Aorta (tissue), 5 donors: ENCODE measurements at regions not wholly inside any gene's neighbourhood (a gene's known extent, or its start where the extent isn't known, plus 50 kb on each side); places are given as distances from the start of the nearest gene placed in this dataset.

Experiments used
- ATAC-seq: fragments of 200-7000 bp; cut with Tn5 transposase; one replicate; pipeline ENCODE4 v1.9.1; 2022; ENCODE audit warnings: moderate library complexity; ENCODE audit not compliant: low FRiP score
- DNase-seq, 2 donors: peaks; one replicate each; pipeline ENCODE4 v3.0.0-alpha.2; 2020
- H3K27ac ChIP-seq, 2 donors: one replicate each; pipeline ENCODE4 v1.5.1; 2013; ENCODE audit warnings: low read length in 2 of 2, mild to moderate bottlenecking in 2 of 2, moderate library complexity in 2 of 2, control low read depth in 1 of 2, inconsistent platforms in 1 of 2, low read depth in 1 of 2
- H3K27me3 ChIP-seq, 2 donors: one replicate each; pipeline ENCODE4 v1.6.1; 2013; ENCODE audit warnings: control low read depth in 1 of 2, low read length in 1 of 2, mild to moderate bottlenecking in 1 of 2, moderate library complexity in 1 of 2; ENCODE audit not compliant: insufficient read depth in 2 of 2, control insufficient read depth in 1 of 2
- H3K36me3 ChIP-seq, 2 donors: one replicate each; pipeline ENCODE4 v1.6.1; 2013; ENCODE audit warnings: control low read depth in 1 of 2, low read length in 1 of 2, mild to moderate bottlenecking in 1 of 2; ENCODE audit not compliant: insufficient read depth in 2 of 2, control insufficient read depth in 1 of 2
- H3K4me1 ChIP-seq, 2 donors: one replicate each; pipeline ENCODE4 v1.6.1; 2013; ENCODE audit warnings: low read length in 2 of 2, control low read depth in 1 of 2, mild to moderate bottlenecking in 1 of 2, moderate library complexity in 1 of 2; ENCODE audit not compliant: insufficient read depth in 2 of 2, control insufficient read depth in 1 of 2
- H3K4me3 ChIP-seq, 2 donors: one replicate each; pipeline ENCODE4 v1.5.1; 2013; ENCODE audit warnings: low read length in 2 of 2, control low read depth in 1 of 2, mild to moderate bottlenecking in 1 of 2
- H3K9me3 ChIP-seq: one replicate; pipeline ENCODE4 v1.6.1; 2013; ENCODE audit warnings: mild to moderate bottlenecking, low read length; ENCODE audit not compliant: control insufficient read depth
- WGBS, 2 donors: extraction: QIAGEN DNeasy Blood & Tissue Kit; methylation state at CpG; one replicate each; pipeline ENCODE4 v1.1.7; 2013; 5-methylcytosine and 5-hydroxymethylcytosine counted together
- intact Hi-C, 2 donors: fragments of 100-400 bp; cut with DNase I; formaldehyde crosslinking; loops; one replicate each; pipeline versions ENCODE4 v1.14.2 to v1.15.0; 2022
- donor health status: healthy with polysubstance abuse.
- donor health status: Bipolar disorder and iron deficiency.
- donor health status: DM: no; HTN: no; CAD: no.
- donor health status: DM: no; HTN: no; CAD: no.
- donor health status: DM: yes; HTN: yes; CAD: no.

- WGBS, 2 donors = 68 to 69% methylated on average over 3 of the region's 3 CpGs
- intact Hi-C loops = no loop called here
- no peaks in the 10 kb centered on the region for H3K4me1 ChIP-seq
- DNase-seq = no peak
- no peak for ATAC-seq
- no peak overlapping the region for H3K27ac ChIP-seq
- H3K36me3 ChIP-seq = no peaks in the 10 kb centered on the region
- H3K9me3 ChIP-seq = no peaks in the 10 kb centered on the region
- H3K4me3 ChIP-seq = no peak overlapping the region
- H3K27me3 ChIP-seq = peaks cover 0 to 2% of the 10 kb centered on the region in 2 donors
Observed at GRCh38 chr1:204803607-204804006, 67.1 kb upstream of the NFASC start.

GRCh38 chr1:204806943-204807687, 63.5 kb upstream of the NFASC start:
- no peak overlapping the region for H3K4me3 ChIP-seq
- no peak overlapping the region for H3K27ac ChIP-seq
- ATAC-seq (peak; percentile 90), DNase-seq (peak; percentile 84 to 92)
- H3K4me1 ChIP-seq = no peaks in the 10 kb centered on the region
- intact Hi-C loops = loop anchor here (2.0 to 5.0 kb wide), 3 partner anchors 135 to 240 kb away; no protein-coding TSS in a partner anchor
- no peaks in the 10 kb centered on the region for H3K9me3 ChIP-seq
- peaks cover 0 to 2% of the 10 kb centered on the region in 2 donors for H3K27me3 ChIP-seq
- WGBS, 2 donors = 5% methylated on average over 23 of the region's 23 CpGs
- no peaks in the 10 kb centered on the region for H3K36me3 ChIP-seq

- H3K27me3 ChIP-seq = no peaks in the 10 kb centered on the region
- H3K36me3 ChIP-seq = no peaks in the 10 kb centered on the region
- 92% methylated on average over 1 of the region's 1 CpG for WGBS, 2 donors
- H3K4me1 ChIP-seq = no peaks in the 10 kb centered on the region
- no peaks in the 10 kb centered on the region for H3K9me3 ChIP-seq
- H3K4me3 ChIP-seq = no peak overlapping the region
- DNase-seq (no peak), ATAC-seq (no peak)
- H3K27ac ChIP-seq = no peak overlapping the region
- intact Hi-C loops = loop anchor here (2.0 to 5.0 kb wide), 3 partner anchors 131 to 242 kb away; no protein-coding TSS in a partner anchor
Observed at GRCh38 chr1:204809488-204809887, 61.2 kb upstream of the NFASC start.

- intact Hi-C loops = loop anchor here in 1 of 2 donors (10.0 kb wide), 1 partner anchor 82 kb away; no protein-coding TSS in a partner anchor
- Histone ChIP-seq H3K4me3 (no peak overlapping the region), H3K4me1 (no peaks in the 10 kb centered on the region), H3K9me3 (no peaks in the 10 kb centered on the region), H3K27ac (no peak overlapping the region), H3K36me3 (no peaks in the 10 kb centered on the region), H3K27me3 (no peaks in the 10 kb centered on the region)
- 73 to 78% methylated on average over 1 of the region's 1 CpG for WGBS, 2 donors
- DNase-seq (no peak), ATAC-seq (no peak)
Observed at GRCh38 chr1:204812842-204813241, 57.8 kb upstream of the NFASC start.

GRCh38 chr1:204813522-204813921, 57.1 kb upstream of the NFASC start:
- Histone ChIP-seq H3K4me3 (no peak overlapping the region), H3K27ac (no peak overlapping the region), H3K4me1 (no peaks in the 10 kb centered on the region), H3K9me3 (no peaks in the 10 kb centered on the region), H3K36me3 (no peaks in the 10 kb centered on the region), H3K27me3 (no peaks in the 10 kb centered on the region)
- intact Hi-C loops = loop anchor here in 1 of 2 donors (10.0 kb wide), 1 partner anchor 81 kb away; no protein-coding TSS in a partner anchor
- DNase-seq (no peak), ATAC-seq (no peak)
- WGBS, 2 donors = 78 to 81% methylated on average over 2 of the region's 2 CpGs

- Histone ChIP-seq H3K36me3 (no peaks in the 10 kb centered on the region), H3K4me1 (peaks cover 5% of the 10 kb centered on the region in 2 donors), H3K4me3 (no peak overlapping the region), H3K9me3 (no peaks in the 10 kb centered on the region), H3K27ac (no peak overlapping the region), H3K27me3 (no peaks in the 10 kb centered on the region)
- DNase-seq (no peak), ATAC-seq (peak; percentile 44)
- 42 to 44% methylated on average over 7 of the region's 7 CpGs for WGBS, 2 donors
- intact Hi-C loops = loop anchor here in 1 of 2 donors (10.0 kb wide), 1 partner anchor 80 kb away; no protein-coding TSS in a partner anchor
Observed at GRCh38 chr1:204814166-204814884, 56.3 kb upstream of the NFASC start.

GRCh38 chr1:204817341-204817740, 53.3 kb upstream of the NFASC start:
- Histone ChIP-seq H3K36me3 (no peaks in the 10 kb centered on the region), H3K27me3 (no peaks in the 10 kb centered on the region), H3K4me1 (peaks cover 8 to 13% of the 10 kb centered on the region in 2 donors), H3K4me3 (no peak overlapping the region), H3K9me3 (no peaks in the 10 kb centered on the region), H3K27ac (no peak overlapping the region)
- intact Hi-C loops = loop anchor here in 1 of 2 donors (10.0 kb wide), 1 partner anchor 77 kb away; no protein-coding TSS in a partner anchor
- no peak for DNase-seq
- ATAC-seq = no peak
- 91 to 92% methylated on average over 5 of the region's 5 CpGs for WGBS, 2 donors

GRCh38 chr1:204818998-204819397, 51.7 kb upstream of the NFASC start:
- DNase-seq (no peak), ATAC-seq (no peak)
- intact Hi-C loops = loop anchor here in 1 of 2 donors (10.0 kb wide), 1 partner anchor 76 kb away; no protein-coding TSS in a partner anchor

More at GRCh38 chr1:204818998-204819397, 51.7 kb upstream of the NFASC start:
- H3K36me3 ChIP-seq = no peaks in the 10 kb centered on the region
- peaks cover 8 to 13% of the 10 kb centered on the region in 2 donors for H3K4me1 ChIP-seq
- 24 to 27% methylated on average over 3 of the region's 3 CpGs for WGBS, 2 donors
- no peaks in the 10 kb centered on the region for H3K9me3 ChIP-seq
- peak overlapping the region in 1 of 2 donors; percentile 91 for H3K27ac ChIP-seq
- no peak overlapping the region for H3K4me3 ChIP-seq
- no peaks in the 10 kb centered on the region for H3K27me3 ChIP-seq
